Ovary (tissue), 3 donors: ENCODE measurements at regions not wholly inside any gene's neighbourhood (a gene's known extent, or its start where the extent isn't known, plus 50 kb on each side); places are given as distances from the start of the nearest gene placed in this dataset.

Experiments used
- CTCF ChIP-seq, 3 donors: fragments of 450-650 bp in 2 of 3; fragments of 200-600 bp in 1 of 3; IDR thresholded peaks; one replicate each; pipeline versions ENCODE4 v1.5.1 to v1.8.0; 2016 to 2022; ENCODE audit warnings: antibody characterized with exemption in 3 of 3, mild to moderate bottlenecking in 1 of 3
- POLR2A ChIP-seq: fragments of 450-650 bp; IDR thresholded peaks from one replicate; pipeline ENCODE4 v1.6.1; 2017; ENCODE audit warnings: antibody characterized with exemption, mild to moderate bottlenecking, moderate library complexity
- donor health status: DM: no; HTN: no; CAD: no.

GRCh38 chr16:62899737-62900136 lies 863.5 kb upstream of the CDH8 start:
- no peak for TF ChIP-seq CTCF (IDR thresholded peaks at IDR 0.05)
- no peak for TF ChIP-seq POLR2A
